K562 (cell line): ENCODE measurements at regions not wholly inside any gene's neighbourhood (a gene's known extent, or its start where the extent isn't known, plus 50 kb on each side); places are given as distances from the start of the nearest gene placed in this dataset.

Experiments used
- ATAC-seq: fragments of 200-7000 bp; cut with Tn5 transposase; 3 replicates; pipeline ENCODE4 v1.9.1; 2020; ENCODE audit warnings: moderate library complexity
- BruUV-seq: library from RNA; stranded (reverse); fragments of 400-500 nt; replicated peaks from 2 replicates; lab custom pipeline; 2021; lab: Mats Ljungman, UMichigan
- CTCF ChIA-PET: fragments of 300-600 bp; formaldehyde crosslinking; extraction: SDS; loops from one replicate; lab custom pipeline; 2021; ENCODE audit warnings: low intra/inter-chr PET ratio; lab: Yijun Ruan, JAX
- POLR2A ChIA-PET: fragments of 300-600, 350-650 bp; sonication (Branson Sonifier 250); formaldehyde crosslinking; extraction: SDS; loops from one replicate; lab custom pipeline; 2021; ENCODE audit warnings: antibody characterized with exemption, inconsistent platforms; lab: Yijun Ruan, JAX
- DNase-seq, 4 experiments: peaks; one replicate each; pipeline versions ENCODE4 v3.0.0 to v3.0.0-alpha.2; 2011 to 2018; ENCODE audit warnings: low spot score in 3 of 4, mixed read lengths in 3 of 4; ENCODE audit errors: extremely low read depth in 1 of 4
- FAIRE-seq: peaks from 2 replicates; lab custom pipeline; 2011; peaks lifted over from hg19 to GRCh38; lab: Jason Lieb, UNC
- H2AFZ ChIP-seq: 2 replicates; pipeline ENCODE4 v1.6.0; 2011; ENCODE audit warnings: low read depth, low read length, control low read depth, inconsistent platforms
- H3K27ac ChIP-seq: fragments of 200-600 bp; 3 replicates; pipeline ENCODE4 v1.8.0; 2011; ENCODE audit warnings: low read depth, mild to moderate bottlenecking, control low read depth, inconsistent platforms, low read length, moderate library complexity, mixed read lengths; ENCODE audit errors: extremely low read depth
- H3K27me3 ChIP-seq, 2 experiments: fragments of 300-600 bp in 1 of 2; 2 replicates in 1 of 2; 3 replicates in 1 of 2; pipeline versions ENCODE4 v1.6.0 to v1.8.0; 2011; ENCODE audit warnings: inconsistent platforms in 2 of 2, low read length in 2 of 2, mild to moderate bottlenecking in 1 of 2, mixed read lengths in 1 of 2, moderate library complexity in 1 of 2; ENCODE audit not compliant: control insufficient read depth in 2 of 2, insufficient read depth in 2 of 2
- H3K36me3 ChIP-seq: fragments of 300-600 bp; 3 replicates; pipeline ENCODE4 v1.8.0; 2011; ENCODE audit warnings: mild to moderate bottlenecking, low read length, inconsistent platforms; ENCODE audit not compliant: control insufficient read depth, insufficient read depth
- H3K4me1 ChIP-seq, 2 experiments: fragments of 200-600 bp in 1 of 2; replicated peaks in 1 of 2; 2 replicates in 1 of 2; 3 replicates in 1 of 2; pipeline versions ENCODE4 v1.5.1 to v1.8.0; 2011; ENCODE audit warnings: inconsistent platforms in 2 of 2, low read length in 2 of 2, mild to moderate bottlenecking in 1 of 2, mixed read lengths in 1 of 2, moderate library complexity in 1 of 2; ENCODE audit not compliant: control insufficient read depth in 2 of 2, insufficient read depth in 2 of 2
- H3K4me2 ChIP-seq: 2 replicates; pipeline ENCODE4 v1.6.1; 2011; ENCODE audit warnings: low read length, control low read depth, inconsistent platforms, mixed read lengths; ENCODE audit not compliant: insufficient read depth
- H3K4me3 ChIP-seq: fragments of 200-600 bp; sonication (generic), shearing (Covaris generic); 2 replicates; pipeline ENCODE4 v1.5.1; 2016; ENCODE audit warnings: control low read depth, inconsistent platforms
- H3K79me2 ChIP-seq: fragments of 200-600 bp; 3 replicates; pipeline ENCODE4 v1.8.0; 2011; ENCODE audit warnings: low read length, inconsistent platforms; ENCODE audit not compliant: control insufficient read depth, insufficient read depth
- H3K9ac ChIP-seq, 2 experiments: 2 replicates each; pipeline versions ENCODE4 v1.6.0 to v1.6.1; 2011; ENCODE audit warnings: low read depth in 2 of 2, low read length in 2 of 2, control low read depth in 1 of 2, inconsistent platforms in 1 of 2, mild to moderate bottlenecking in 1 of 2, mixed read lengths in 1 of 2; ENCODE audit not compliant: insufficient read depth in 1 of 2
- H3K9me1 ChIP-seq: one replicate; pipeline ENCODE4 v1.6.0; 2011; ENCODE audit warnings: inconsistent platforms, mild to moderate bottlenecking, low read length, moderate library complexity; ENCODE audit not compliant: control insufficient read depth, insufficient read depth
- H3K9me3 ChIP-seq: replicated peaks from 2 replicates; pipeline ENCODE4 v1.5.1; 2011; ENCODE audit warnings: low read depth, low read length, inconsistent platforms; ENCODE audit not compliant: control insufficient read depth, insufficient read depth
- H4K20me1 ChIP-seq: replicated peaks from 2 replicates; pipeline ENCODE4 v1.6.1; 2011; ENCODE audit warnings: low read length, inconsistent platforms, mixed read lengths; ENCODE audit not compliant: control insufficient read depth, insufficient read depth
- BRD9 ChIP-seq: fragments of 450-650 bp; IDR thresholded peaks from 2 replicates; pipeline ENCODE4 v1.6.1; 2018; ENCODE audit warnings: low read depth; ENCODE audit not compliant: partially characterized antibody
- CBX5 ChIP-seq: IDR thresholded peaks from 2 replicates; pipeline ENCODE4 v1.6.1; 2014; ENCODE audit warnings: low read depth, borderline replicate concordance
- CHCHD3 ChIP-seq: fragments of 250-450 bp; sonication (Bioruptor Pico); IDR thresholded peaks from 2 replicates; pipeline ENCODE4 v2.1.2; 2022; ENCODE audit warnings: mild to moderate bottlenecking
- HDAC2 ChIP-seq: fragments of 450-650 bp; IDR thresholded peaks from 2 replicates; pipeline ENCODE4 v1.6.1; 2016; ENCODE audit warnings: mild to moderate bottlenecking
- MED1 ChIP-seq: sonication (generic); formaldehyde crosslinking; IDR thresholded peaks from 2 replicates; pipeline ENCODE4 v1.8.1; 2023; ENCODE audit warnings: missing genetic modification reagents, borderline replicate concordance
- MTA3 ChIP-seq: fragments of 450-650 bp; formaldehyde crosslinking; IDR thresholded peaks from 2 replicates; pipeline ENCODE4 v1.6.1; 2017; ENCODE audit warnings: mild to moderate bottlenecking, borderline replicate concordance
- NRF1 ChIP-seq, 2 experiments: fragments of 450-650 bp; IDR thresholded peaks in 1 of 2; conservative IDR thresholded peaks in 1 of 2; 2 replicates each; pipeline ENCODE4 v1.6.1; 2014; ENCODE audit warnings: mild to moderate bottlenecking in 2 of 2
- PML ChIP-seq: IDR thresholded peaks from 2 replicates; pipeline ENCODE4 v1.6.1; 2012; ENCODE audit warnings: low read length, inconsistent platforms
- PREB ChIP-seq: sonication (generic); formaldehyde crosslinking; IDR thresholded peaks from 2 replicates; pipeline ENCODE4 v1.8.1; 2023; ENCODE audit warnings: mild to moderate bottlenecking, missing genetic modification reagents
- STAG1 ChIP-seq: sonication (generic); formaldehyde crosslinking; IDR thresholded peaks from 2 replicates; pipeline ENCODE4 v1.5.0; 2020; ENCODE audit warnings: missing genetic modification reagents, borderline replicate concordance
- ZC3H8 ChIP-seq: fragments of 450-650 bp; IDR thresholded peaks from 2 replicates; pipeline ENCODE4 v1.6.1; 2017
- ZNF140 ChIP-seq: fragments of 250-450 bp; sonication (Bioruptor Pico); IDR thresholded peaks from 2 replicates; pipeline ENCODE4 v1.8.0; 2021; ENCODE audit warnings: moderate library complexity, mild to moderate bottlenecking, inconsistent platforms
- ZNF280A ChIP-seq: fragments of 450-650 bp; IDR thresholded peaks from 2 replicates; pipeline ENCODE4 v1.6.1; 2018; ENCODE audit warnings: mild to moderate bottlenecking, low read depth; ENCODE audit not compliant: partially characterized antibody
- ZNF518B ChIP-seq: fragments of 250-450 bp; sonication (Bioruptor Pico); IDR thresholded peaks from 2 replicates; pipeline ENCODE4 v1.5.0; 2021; ENCODE audit warnings: mild to moderate bottlenecking, moderate library complexity
- ZNF586 ChIP-seq: fragments of 450-650 bp; formaldehyde crosslinking; conservative IDR thresholded peaks from 2 replicates; pipeline ENCODE4 v1.4.0; 2020; ENCODE audit warnings: mild to moderate bottlenecking, moderate library complexity
- ZNF695 ChIP-seq: fragments of 450-650 bp; formaldehyde crosslinking; IDR thresholded peaks from 2 replicates; pipeline ENCODE4 v1.4.0; 2020; ENCODE audit warnings: mild to moderate bottlenecking, moderate library complexity
- ZNF740 ChIP-seq, 3 experiments: fragments of 200-800 bp in 1 of 3; sonication (Bioruptor generic) in 1 of 3; sonication (generic) in 1 of 3; formaldehyde crosslinking in 1 of 3; IDR thresholded peaks; 2 replicates each; pipeline versions ENCODE4 v1.6.1 to v1.8.0; 2016 to 2022; ENCODE audit warnings: mild to moderate bottlenecking in 2 of 3, missing compliant biosample characterization in 2 of 3, missing genetic modification characterization in 2 of 3, missing genetic modification reagents in 1 of 3
- ZNF785 ChIP-seq: fragments of 250-450 bp; sonication (Bioruptor Pico); IDR thresholded peaks from 2 replicates; pipeline ENCODE4 v1.4.0; 2020; ENCODE audit warnings: mild to moderate bottlenecking
- WGBS: fragments of 100-300 bp; shearing (Covaris generic); methylation state at CpG from one replicate; pipeline ENCODE4 v1.1.6; 2016; ENCODE audit warnings: low coverage, mixed read lengths; ENCODE audit not compliant: insufficient coverage; ENCODE audit errors: missing lambda C conversion rate; 5-methylcytosine and 5-hydroxymethylcytosine counted together
- in situ Hi-C: fragments of 300-500 bp; cut with MboI; formaldehyde crosslinking; loops from 4 replicates; pipeline ENCODE4 v1.15.0; 2018; ENCODE audit warnings: inconsistent platforms, mixed read lengths
- intact Hi-C: fragments of 100-400 bp; cut with micrococcal nuclease; formaldehyde crosslinking; loops from 2 replicates; pipeline ENCODE4 v1.14.2; 2022

- Histone ChIP-seq H3K4me2 (no peak overlapping the region), H3K9me3 (no peaks in the 10 kb centered on the region; the same call in 1 of the 2 replicates), H3K9ac (no peak overlapping the region), H3K4me1 (no peaks in the 10 kb centered on the region), H2AFZ (no peak overlapping the region), H3K36me3 (no peaks in the 10 kb centered on the region), H3K79me2 (no peaks in the 10 kb centered on the region), H3K4me3 (no peak overlapping the region), H3K27me3 (no peaks in the 10 kb centered on the region), H3K27ac (no peak overlapping the region), H3K9me1 (no peaks in the 10 kb centered on the region), H4K20me1 (no peaks in the 10 kb centered on the region)
- ChIA-PET POLR2A (no interaction called here), CTCF (no interaction called here)
- intact Hi-C loops = no loop called here
- ATAC-seq (no peak), DNase-seq (no peak), FAIRE-seq (no peak)
- no TSS peak for BruUV-seq
- 0% methylated on average over 2 of the region's 2 CpGs for WGBS
- in situ Hi-C loops = no loop called here
- TF ChIP-seq ZNF280A (no peak), BRD9 (no peak), ZNF140 (CRISPR knock-in tag) (no peak), CHCHD3 (CRISPR knock-in tag) (no peak), CBX5 (no peak), NRF1 (conservative IDR thresholded peaks at IDR 0.05 in 1 of 2, IDR thresholded peaks at IDR 0.05 in 1 of 2) (no peak), ZNF785 (CRISPR knock-in tag) (no peak), HDAC2 (no peak), MTA3 (no peak), MED1 (CRISPR knock-in tag) (no peak), ZNF586 (CRISPR knock-in tag) (no peak), ZNF695 (CRISPR knock-in tag) (no peak), PML (no peak), ZNF740 (CRISPR knock-in tag; IDR thresholded peaks at IDR 0.05) (no peak), ZNF740 (tag; IDR thresholded peaks at IDR 0.05) (no peak), ZNF518B (CRISPR knock-in tag) (no peak), ZC3H8 (no peak), STAG1 (CRISPR knock-in tag) (no peak), PREB (no peak)
These were observed 733.7 kb upstream of the FAM98A start for GRCh38 chr2:34332813-34333212.
